Neural cell (in vitro differentiated cells): ENCODE measurements at regions not wholly inside any gene's neighbourhood (a gene's known extent, or its start where the extent isn't known, plus 50 kb on each side); places are given as distances from the start of the nearest gene placed in this dataset.

Source experiments
- H2AFZ ChIP-seq: fragments of 200-600, 300-800 bp; sonication (generic), shearing (Covaris generic); 2 replicates; pipeline ENCODE4 v1.6.0; 2014; ENCODE audit warnings: low read depth, mild to moderate bottlenecking, antibody characterized with exemption, low read length, moderate library complexity
- H3F3A ChIP-seq: fragments of 200-600 bp; shearing (Covaris generic); 2 replicates; pipeline ENCODE4 v1.6.1; 2016; ENCODE audit warnings: mild to moderate bottlenecking, moderate library complexity, mixed read lengths, antibody characterized with exemption, low read length; ENCODE audit not compliant: insufficient read depth, poor library complexity, severe bottlenecking
- H3K27ac ChIP-seq: fragments of 200-600, 300-800 bp; sonication (generic), shearing (Covaris generic); 2 replicates; pipeline ENCODE4 v1.5.1; 2014; ENCODE audit warnings: mild to moderate bottlenecking, low read length, moderate library complexity
- H3K27me3 ChIP-seq: fragments of 300-800, 200-600 bp; sonication (generic), shearing (Covaris generic); 2 replicates; pipeline ENCODE4 v1.6.0; 2014; ENCODE audit warnings: mild to moderate bottlenecking, low read depth, low read length, moderate library complexity; ENCODE audit not compliant: insufficient read depth
- H3K36me3 ChIP-seq: fragments of 300-800, 200-600 bp; sonication (generic), shearing (Covaris generic); 2 replicates; pipeline ENCODE4 v1.5.1; 2014; ENCODE audit warnings: mild to moderate bottlenecking, antibody characterized with exemption, low read length, moderate library complexity; ENCODE audit not compliant: insufficient read depth
- H3K4me2 ChIP-seq: fragments of 300-800, 200-600 bp; sonication (generic), shearing (Covaris generic); 2 replicates; pipeline ENCODE4 v1.6.0; 2014; ENCODE audit warnings: mild to moderate bottlenecking, low read length
- H3K4me3 ChIP-seq: fragments of 300-800, 200-600 bp; sonication (generic), shearing (Covaris generic); 2 replicates; pipeline ENCODE4 v1.5.1; 2014; ENCODE audit warnings: mild to moderate bottlenecking, low read length, moderate library complexity
- H3K79me2 ChIP-seq: fragments of 200-600 bp; shearing (Covaris generic); replicated peaks from 2 replicates; pipeline ENCODE4 v1.6.0; 2014; ENCODE audit warnings: mild to moderate bottlenecking, low read length, moderate library complexity; ENCODE audit not compliant: insufficient read depth
- H3K9ac ChIP-seq: fragments of 300-800, 200-600 bp; sonication (generic), shearing (Covaris generic); 2 replicates; pipeline ENCODE4 v1.6.1; 2016; ENCODE audit warnings: mild to moderate bottlenecking, low read length, mixed read lengths
- H3K9me2 ChIP-seq: fragments of 200-600 bp; shearing (Covaris generic); 2 replicates; pipeline ENCODE4 v1.6.1; 2016; ENCODE audit warnings: mild to moderate bottlenecking, low read length, mixed read lengths; ENCODE audit not compliant: insufficient read depth
- H3K9me3 ChIP-seq: fragments of 200-600, 300-800 bp; sonication (generic), shearing (Covaris generic); 2 replicates; pipeline ENCODE4 v1.6.1; 2016; ENCODE audit warnings: mild to moderate bottlenecking, mixed run types, low read length, moderate library complexity, mixed read lengths
- H4K20me1 ChIP-seq: fragments of 200-600 bp; shearing (Covaris generic); 2 replicates; pipeline ENCODE4 v1.6.1; 2016; ENCODE audit warnings: mild to moderate bottlenecking, mixed run types; ENCODE audit not compliant: insufficient read depth
- EP300 ChIP-seq: fragments of 450-650 bp; conservative IDR thresholded peaks from 2 replicates; pipeline ENCODE4 v1.6.1; 2014; ENCODE audit warnings: antibody characterized with exemption, mild to moderate bottlenecking, moderate library complexity; ENCODE audit not compliant: poor library complexity, severe bottlenecking
- EZH2 ChIP-seq: fragments of 200-600, 300-800 bp; shearing (Covaris generic), sonication (generic); IDR thresholded peaks from 2 replicates; pipeline ENCODE4 v1.6.1; 2014; ENCODE audit warnings: antibody characterized with exemption, low read length, borderline replicate concordance, mild to moderate bottlenecking; ENCODE audit not compliant: insufficient read depth, poor library complexity, severe bottlenecking
- MXI1 ChIP-seq: fragments of 450-650 bp; conservative IDR thresholded peaks from 2 replicates; pipeline ENCODE4 v1.6.1; 2014; ENCODE audit warnings: antibody characterized with exemption, mild to moderate bottlenecking; ENCODE audit not compliant: poor library complexity, severe bottlenecking
- POLR2AphosphoS5 ChIP-seq: IDR thresholded peaks from 2 replicates; pipeline ENCODE4 v1.6.1; 2012
- RAD21 ChIP-seq: fragments of 450-650 bp; conservative IDR thresholded peaks from 2 replicates; pipeline ENCODE4 v1.6.1; 2014; ENCODE audit warnings: antibody characterized with exemption, mild to moderate bottlenecking, moderate library complexity
- SMC3 ChIP-seq: fragments of 450-650 bp; conservative IDR thresholded peaks from 2 replicates; pipeline ENCODE4 v1.6.1; 2014; ENCODE audit warnings: antibody characterized with exemption, mild to moderate bottlenecking, moderate library complexity; ENCODE audit not compliant: poor library complexity
- TAF1 ChIP-seq: IDR thresholded peaks from 2 replicates; pipeline ENCODE4 v1.6.1; 2012; ENCODE audit warnings: low read depth
- TF ChIP-seq, protein P1 (sequence below): IDR thresholded peaks from 2 replicates; pipeline ENCODE4 v1.6.1; 2012; ENCODE audit warnings: borderline replicate concordance
- TF ChIP-seq, protein P2 (sequence below): fragments of 450-650 bp; IDR thresholded peaks from 2 replicates; pipeline ENCODE4 v1.5.1; 2014; ENCODE audit warnings: antibody characterized with exemption, mild to moderate bottlenecking, moderate library complexity; ENCODE audit not compliant: poor library complexity, severe bottlenecking

- no peaks in the 10 kb centered on the region for H3K27me3 ChIP-seq
- H2AFZ ChIP-seq, result no peak overlapping the region
- H3K9me2 ChIP-seq, result no peaks in the 10 kb centered on the region
- TF ChIP-seq MXI1 (no peak), RAD21 (no peak)
- no peaks in the 10 kb centered on the region for H3K79me2 ChIP-seq
- H3K4me3 ChIP-seq, result no peak overlapping the region
- no peak overlapping the region for H3K4me2 ChIP-seq
- peaks cover 4% of the 10 kb centered on the region for H3F3A ChIP-seq
- H3K9me3 ChIP-seq, result no peaks in the 10 kb centered on the region
- H3K36me3 ChIP-seq, result no peaks in the 10 kb centered on the region
- no peaks in the 10 kb centered on the region for H4K20me1 ChIP-seq
- no peak overlapping the region for H3K27ac ChIP-seq
- H3K9ac ChIP-seq, result no peak overlapping the region
Measured at GRCh38 chr17:34416116-34416515, 53.1 kb upstream of the CCL1 start.

DNA sequence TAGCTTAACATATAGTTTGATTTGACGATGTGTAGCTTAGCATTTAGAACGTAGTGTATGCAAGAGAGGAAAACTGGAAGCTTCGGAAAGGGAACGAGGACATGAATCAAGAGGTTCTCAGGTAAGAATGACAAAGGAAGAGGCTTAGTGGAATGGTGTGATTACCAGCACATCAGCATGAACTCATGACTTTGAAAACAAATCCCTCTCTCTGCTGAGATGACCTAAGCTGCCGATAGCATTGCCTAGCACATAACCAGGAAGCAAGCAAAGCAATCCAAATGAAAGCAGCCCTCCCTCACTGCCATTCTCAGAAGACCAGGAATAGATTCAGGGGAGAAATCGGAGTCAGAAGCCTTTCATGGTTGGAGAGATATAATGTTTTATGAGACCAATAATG, 51.3 kb upstream of the CCL1 start:
- no peak overlapping the region for H3K4me2 ChIP-seq
- H4K20me1 ChIP-seq, result no peaks in the 10 kb centered on the region
- no peaks in the 10 kb centered on the region for H3K9me2 ChIP-seq
- no peak overlapping the region for H3K9ac ChIP-seq
- H3K27me3 ChIP-seq, result no peaks in the 10 kb centered on the region
- H3K27ac ChIP-seq, result no peak overlapping the region
- no peaks in the 10 kb centered on the region for H3K9me3 ChIP-seq
- peaks cover 4% of the 10 kb centered on the region for H3F3A ChIP-seq
- H3K4me3 ChIP-seq, result no peak overlapping the region
- no peak overlapping the region for H2AFZ ChIP-seq
- no peaks in the 10 kb centered on the region for H3K36me3 ChIP-seq
- TF ChIP-seq POLR2AphosphoS5 (no peak), RAD21 (no peak), EZH2 (no peak), MXI1 (no peak), SMC3 (no peak), EP300 (no peak), TAF1 (no peak)
- TF ChIP-seq, protein P1, sequence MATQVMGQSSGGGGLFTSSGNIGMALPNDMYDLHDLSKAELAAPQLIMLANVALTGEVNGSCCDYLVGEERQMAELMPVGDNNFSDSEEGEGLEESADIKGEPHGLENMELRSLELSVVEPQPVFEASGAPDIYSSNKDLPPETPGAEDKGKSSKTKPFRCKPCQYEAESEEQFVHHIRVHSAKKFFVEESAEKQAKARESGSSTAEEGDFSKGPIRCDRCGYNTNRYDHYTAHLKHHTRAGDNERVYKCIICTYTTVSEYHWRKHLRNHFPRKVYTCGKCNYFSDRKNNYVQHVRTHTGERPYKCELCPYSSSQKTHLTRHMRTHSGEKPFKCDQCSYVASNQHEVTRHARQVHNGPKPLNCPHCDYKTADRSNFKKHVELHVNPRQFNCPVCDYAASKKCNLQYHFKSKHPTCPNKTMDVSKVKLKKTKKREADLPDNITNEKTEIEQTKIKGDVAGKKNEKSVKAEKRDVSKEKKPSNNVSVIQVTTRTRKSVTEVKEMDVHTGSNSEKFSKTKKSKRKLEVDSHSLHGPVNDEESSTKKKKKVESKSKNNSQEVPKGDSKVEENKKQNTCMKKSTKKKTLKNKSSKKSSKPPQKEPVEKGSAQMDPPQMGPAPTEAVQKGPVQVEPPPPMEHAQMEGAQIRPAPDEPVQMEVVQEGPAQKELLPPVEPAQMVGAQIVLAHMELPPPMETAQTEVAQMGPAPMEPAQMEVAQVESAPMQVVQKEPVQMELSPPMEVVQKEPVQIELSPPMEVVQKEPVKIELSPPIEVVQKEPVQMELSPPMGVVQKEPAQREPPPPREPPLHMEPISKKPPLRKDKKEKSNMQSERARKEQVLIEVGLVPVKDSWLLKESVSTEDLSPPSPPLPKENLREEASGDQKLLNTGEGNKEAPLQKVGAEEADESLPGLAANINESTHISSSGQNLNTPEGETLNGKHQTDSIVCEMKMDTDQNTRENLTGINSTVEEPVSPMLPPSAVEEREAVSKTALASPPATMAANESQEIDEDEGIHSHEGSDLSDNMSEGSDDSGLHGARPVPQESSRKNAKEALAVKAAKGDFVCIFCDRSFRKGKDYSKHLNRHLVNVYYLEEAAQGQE, result no peak
- H3K79me2 ChIP-seq, result no peaks in the 10 kb centered on the region

DNA sequence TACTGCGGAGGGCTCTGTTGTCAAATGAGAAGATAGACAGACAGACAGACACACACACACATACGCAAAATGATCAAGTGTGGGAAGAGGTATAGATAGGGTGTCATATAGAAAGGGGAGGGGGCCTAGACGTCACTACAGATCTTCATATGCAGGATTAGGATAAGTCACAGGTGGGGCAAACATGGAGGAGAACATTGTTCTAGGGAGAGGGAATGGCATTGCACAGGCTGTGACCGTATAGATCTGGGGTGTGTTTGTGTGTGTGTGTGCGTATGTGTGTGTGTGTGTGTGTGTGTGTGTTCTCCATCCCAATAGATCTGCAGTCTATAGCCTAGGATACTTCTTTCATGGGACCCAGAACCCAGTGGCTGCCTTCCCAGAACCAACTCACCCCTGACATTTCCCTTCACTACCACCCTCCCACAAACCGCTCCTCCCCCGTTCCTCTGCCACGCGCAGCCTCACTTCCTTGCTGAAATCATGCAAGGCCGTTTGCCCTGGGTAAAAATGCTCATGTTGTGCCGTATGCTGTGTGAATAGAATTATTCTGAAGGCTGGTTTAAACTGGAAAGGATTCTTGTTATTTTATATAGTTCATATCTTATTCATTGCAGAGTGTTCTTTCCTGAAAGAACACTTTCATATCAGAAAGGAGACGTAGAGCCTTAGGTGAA, 50.5 kb upstream of the CCL1 start:
- H2AFZ ChIP-seq, result no peak overlapping the region
- no peaks in the 10 kb centered on the region for H3K36me3 ChIP-seq
- H3K9ac ChIP-seq, result no peak overlapping the region
- H3K9me3 ChIP-seq, result no peaks in the 10 kb centered on the region
- H3K4me3 ChIP-seq, result no peak overlapping the region
- TF ChIP-seq RAD21, result no peak
- TF ChIP-seq MXI1, result no peak
- TF ChIP-seq POLR2AphosphoS5, result no peak
- TF ChIP-seq SMC3, result no peak
- TF ChIP-seq TAF1, result no peak
- no peak for TF ChIP-seq EP300
- no peak for TF ChIP-seq EZH2
- TF ChIP-seq, protein P1, result no peak
- TF ChIP-seq, protein P2, sequence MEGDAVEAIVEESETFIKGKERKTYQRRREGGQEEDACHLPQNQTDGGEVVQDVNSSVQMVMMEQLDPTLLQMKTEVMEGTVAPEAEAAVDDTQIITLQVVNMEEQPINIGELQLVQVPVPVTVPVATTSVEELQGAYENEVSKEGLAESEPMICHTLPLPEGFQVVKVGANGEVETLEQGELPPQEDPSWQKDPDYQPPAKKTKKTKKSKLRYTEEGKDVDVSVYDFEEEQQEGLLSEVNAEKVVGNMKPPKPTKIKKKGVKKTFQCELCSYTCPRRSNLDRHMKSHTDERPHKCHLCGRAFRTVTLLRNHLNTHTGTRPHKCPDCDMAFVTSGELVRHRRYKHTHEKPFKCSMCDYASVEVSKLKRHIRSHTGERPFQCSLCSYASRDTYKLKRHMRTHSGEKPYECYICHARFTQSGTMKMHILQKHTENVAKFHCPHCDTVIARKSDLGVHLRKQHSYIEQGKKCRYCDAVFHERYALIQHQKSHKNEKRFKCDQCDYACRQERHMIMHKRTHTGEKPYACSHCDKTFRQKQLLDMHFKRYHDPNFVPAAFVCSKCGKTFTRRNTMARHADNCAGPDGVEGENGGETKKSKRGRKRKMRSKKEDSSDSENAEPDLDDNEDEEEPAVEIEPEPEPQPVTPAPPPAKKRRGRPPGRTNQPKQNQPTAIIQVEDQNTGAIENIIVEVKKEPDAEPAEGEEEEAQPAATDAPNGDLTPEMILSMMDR, result no peak
- no peak overlapping the region for H3K4me2 ChIP-seq
- H3K27me3 ChIP-seq, result no peaks in the 10 kb centered on the region
- H4K20me1 ChIP-seq, result no peaks in the 10 kb centered on the region
- no peaks in the 10 kb centered on the region for H3K9me2 ChIP-seq
- H3K79me2 ChIP-seq, result no peaks in the 10 kb centered on the region
- no peak overlapping the region for H3K27ac ChIP-seq
- peaks cover 4% of the 10 kb centered on the region for H3F3A ChIP-seq
